A673 (cell line): ENCODE measurements at regions not wholly inside any gene's neighbourhood (a gene's known extent, or its start where the extent isn't known, plus 50 kb on each side); places are given as distances from the start of the nearest gene placed in this dataset.

Experiments
- BruUV-seq: library from RNA; stranded (reverse); fragments of 400-500 nt; replicated peaks from 2 replicates; lab custom pipeline; 2021; lab: Mats Ljungman, UMichigan
- CTCF ChIA-PET: fragments of 300-600 bp; sonication (Branson Sonifier 250); formaldehyde crosslinking; loops from one replicate; lab custom pipeline; 2022; ENCODE audit warnings: antibody characterized with exemption; lab: Charles Lee
- POLR2A ChIA-PET: fragments of 300-600 bp; sonication (Branson Sonifier 250); formaldehyde crosslinking; loops from one replicate; lab custom pipeline; 2022; ENCODE audit warnings: antibody characterized with exemption; ENCODE audit not compliant: low non-redundant PET; lab: Charles Lee
- DNase-seq: peaks from one replicate; pipeline ENCODE4 v3.0.0-alpha.2; 2015; ENCODE audit warnings: low spot score
- H3K27ac ChIP-seq: fragments of 200-600 bp; sonication (generic); 2 replicates; pipeline ENCODE4 v1.5.1; 2016; ENCODE audit warnings: mixed run types, low read depth, mild to moderate bottlenecking, mixed read lengths, antibody characterized with exemption, low read length; ENCODE audit not compliant: poor library complexity, severe bottlenecking
- H3K27me3 ChIP-seq: fragments of 200-600 bp; sonication (generic); replicated peaks from 2 replicates; pipeline ENCODE4 v1.6.1; 2017; ENCODE audit warnings: mixed run types, low read depth, mild to moderate bottlenecking, mixed read lengths, antibody characterized with exemption, low read length; ENCODE audit not compliant: insufficient read depth, poor library complexity
- H3K36me3 ChIP-seq: fragments of 200-600 bp; sonication (generic); 2 replicates; pipeline ENCODE4 v1.6.1; 2016; ENCODE audit warnings: mixed run types, mild to moderate bottlenecking, mixed read lengths, antibody characterized with exemption, low read length; ENCODE audit not compliant: insufficient read depth, poor library complexity, severe bottlenecking
- H3K4me1 ChIP-seq: fragments of 200-600 bp; sonication (generic); 2 replicates; pipeline ENCODE4 v1.6.1; 2017; ENCODE audit warnings: mixed run types, mild to moderate bottlenecking, mixed read lengths, antibody characterized with exemption, low read length; ENCODE audit not compliant: insufficient read depth, poor library complexity, severe bottlenecking
- H3K4me3 ChIP-seq: fragments of 200-600 bp; sonication (generic); 2 replicates; pipeline ENCODE4 v1.5.1; 2016; ENCODE audit warnings: low read depth, mixed run types, mild to moderate bottlenecking, mixed read lengths, low read length; ENCODE audit not compliant: poor library complexity, severe bottlenecking
- H3K9me3 ChIP-seq: fragments of 200-600 bp; sonication (generic); 2 replicates; pipeline ENCODE4 v1.6.1; 2016; ENCODE audit warnings: mixed run types, low read depth, mild to moderate bottlenecking, mixed read lengths, antibody characterized with exemption, low read length; ENCODE audit not compliant: poor library complexity, severe bottlenecking
- EZH2 ChIP-seq: fragments of 200-600 bp; sonication (generic); IDR thresholded peaks from 2 replicates; pipeline ENCODE4 v1.6.1; 2017; ENCODE audit warnings: borderline replicate concordance, low read depth, mild to moderate bottlenecking, mixed read lengths, antibody characterized with exemption, low read length; ENCODE audit not compliant: poor library complexity, severe bottlenecking
- intact Hi-C: fragments of 100-400 bp; cut with micrococcal nuclease; formaldehyde crosslinking; loops from one replicate; pipeline ENCODE4 v1.10.0; 2022; ENCODE audit not compliant: unreplicated experiment
- TF ChIP-seq, protein P1 (sequence below): fragments of 300-800, 200-600 bp; sonication (generic); conservative IDR thresholded peaks from 2 replicates; pipeline ENCODE4 v1.5.1; 2017; ENCODE audit warnings: low read depth, mild to moderate bottlenecking, antibody characterized with exemption, low read length, moderate library complexity, mixed read lengths

DNA sequence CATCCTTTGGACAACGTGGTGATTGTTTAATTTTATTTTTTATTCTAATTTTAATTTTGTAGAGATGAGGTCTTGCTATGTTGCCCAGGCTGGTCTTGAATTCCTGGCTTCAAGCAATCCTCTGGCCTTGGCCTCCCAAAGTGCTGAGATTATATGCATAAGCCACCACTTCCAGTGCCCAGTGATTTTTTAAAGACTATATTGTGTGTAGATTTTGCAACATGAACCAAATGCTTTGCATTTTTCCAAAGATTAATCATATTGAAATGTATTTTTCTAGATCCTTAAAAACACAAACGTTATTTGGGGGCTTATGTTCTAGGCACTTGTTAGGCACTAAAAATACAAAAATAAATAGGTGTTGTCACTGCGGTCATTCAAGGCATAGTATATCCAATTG is 117.6 kb upstream of the CCN2 start:
- ChIA-PET CTCF (no interaction called here), POLR2A (no interaction called here)
- no peaks in the 10 kb centered on the region for H3K36me3 ChIP-seq
- BruUV-seq: no TSS peak
- no peaks in the 10 kb centered on the region for H3K9me3 ChIP-seq
- H3K27ac ChIP-seq: no peak overlapping the region
- H3K4me3 ChIP-seq: no peak overlapping the region
- intact Hi-C loops: no loop called here
- H3K4me1 ChIP-seq: no peaks in the 10 kb centered on the region
- TF ChIP-seq EZH2: no peak
- TF ChIP-seq, protein P1, sequence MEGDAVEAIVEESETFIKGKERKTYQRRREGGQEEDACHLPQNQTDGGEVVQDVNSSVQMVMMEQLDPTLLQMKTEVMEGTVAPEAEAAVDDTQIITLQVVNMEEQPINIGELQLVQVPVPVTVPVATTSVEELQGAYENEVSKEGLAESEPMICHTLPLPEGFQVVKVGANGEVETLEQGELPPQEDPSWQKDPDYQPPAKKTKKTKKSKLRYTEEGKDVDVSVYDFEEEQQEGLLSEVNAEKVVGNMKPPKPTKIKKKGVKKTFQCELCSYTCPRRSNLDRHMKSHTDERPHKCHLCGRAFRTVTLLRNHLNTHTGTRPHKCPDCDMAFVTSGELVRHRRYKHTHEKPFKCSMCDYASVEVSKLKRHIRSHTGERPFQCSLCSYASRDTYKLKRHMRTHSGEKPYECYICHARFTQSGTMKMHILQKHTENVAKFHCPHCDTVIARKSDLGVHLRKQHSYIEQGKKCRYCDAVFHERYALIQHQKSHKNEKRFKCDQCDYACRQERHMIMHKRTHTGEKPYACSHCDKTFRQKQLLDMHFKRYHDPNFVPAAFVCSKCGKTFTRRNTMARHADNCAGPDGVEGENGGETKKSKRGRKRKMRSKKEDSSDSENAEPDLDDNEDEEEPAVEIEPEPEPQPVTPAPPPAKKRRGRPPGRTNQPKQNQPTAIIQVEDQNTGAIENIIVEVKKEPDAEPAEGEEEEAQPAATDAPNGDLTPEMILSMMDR: no peak
- H3K27me3 ChIP-seq: no peaks in the 10 kb centered on the region
- no peak for DNase-seq

DNA sequence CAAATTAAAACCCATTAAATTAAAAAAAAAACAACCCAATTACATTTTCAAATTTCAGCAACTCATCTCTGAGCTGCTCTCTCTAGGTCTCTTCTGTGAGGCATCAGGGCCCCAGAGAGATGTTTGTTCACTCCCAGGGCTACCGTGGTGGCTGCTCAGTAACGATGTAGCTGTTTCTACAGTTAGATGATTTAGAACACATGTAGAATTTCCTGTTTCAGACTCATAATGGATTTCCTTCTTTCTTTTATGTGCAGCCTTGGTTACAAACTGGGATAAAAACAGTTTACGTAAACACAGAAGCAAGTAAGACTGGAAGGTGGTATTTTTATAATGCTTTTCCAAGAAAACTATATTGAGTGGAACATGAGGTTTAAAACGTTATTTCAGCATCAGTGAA is 116.1 kb upstream of the CCN2 start:
- POLR2A ChIA-PET: no interaction called here
- H3K27ac ChIP-seq: no peak overlapping the region

DNA sequence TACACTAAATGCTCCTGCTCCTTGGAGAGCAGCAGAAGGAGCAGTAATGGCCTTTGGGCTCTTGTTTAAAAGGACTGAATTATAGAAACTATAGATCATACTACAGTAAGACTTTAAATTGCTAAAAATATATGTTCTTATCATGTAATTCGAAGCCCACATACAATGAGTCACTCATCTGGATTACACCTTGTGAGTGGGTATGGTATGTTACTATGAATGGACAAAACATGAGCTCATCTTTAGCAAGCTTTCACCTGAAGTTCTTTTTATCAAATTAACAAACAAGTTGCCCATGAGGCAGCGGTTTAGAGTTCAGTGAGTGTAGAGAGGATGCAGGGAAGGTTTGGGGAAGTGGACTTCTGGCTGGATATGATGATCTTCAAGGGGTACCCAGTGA is 114.4 kb upstream of the CCN2 start:
- intact Hi-C loops: no loop called here
- CTCF ChIA-PET: no interaction called here
- H3K4me3 ChIP-seq: no peak overlapping the region
- BruUV-seq: no TSS peak
- no peak for TF ChIP-seq EZH2
- TF ChIP-seq, protein P1: no peak
- POLR2A ChIA-PET: no interaction called here
- H3K27ac ChIP-seq: no peak overlapping the region
- H3K4me1 ChIP-seq: no peaks in the 10 kb centered on the region
- no peaks in the 10 kb centered on the region for H3K9me3 ChIP-seq
- no peaks in the 10 kb centered on the region for H3K36me3 ChIP-seq
- DNase-seq: no peak
- no peaks in the 10 kb centered on the region for H3K27me3 ChIP-seq

More for the DNA sequence above, 116.1 kb upstream of the CCN2 start:
- H3K36me3 ChIP-seq: no peaks in the 10 kb centered on the region
- no TSS peak for BruUV-seq
- CTCF ChIA-PET: no interaction called here
- peak; percentile 14 for DNase-seq
- TF ChIP-seq, protein P1: no peak
- TF ChIP-seq EZH2: no peak
- H3K27me3 ChIP-seq: no peaks in the 10 kb centered on the region
- intact Hi-C loops: no loop called here
- H3K4me1 ChIP-seq: no peaks in the 10 kb centered on the region
- H3K9me3 ChIP-seq: no peaks in the 10 kb centered on the region
- H3K4me3 ChIP-seq: no peak overlapping the region
